GM21619 (cell line): ENCODE measurements at regions not wholly inside any gene's neighbourhood (a gene's known extent, or its start where the extent isn't known, plus 50 kb on each side); places are given as distances from the start of the nearest gene placed in this dataset.
"Not testable (repeated sequence)": the region's sequence is repeated elsewhere in the genome, so short reads cannot be mapped to it uniquely, and the experiment has no call there.

Source experiments
- ATAC-seq: cut with Tn5 transposase; IDR thresholded peaks from one replicate; pipeline ENCODE4 v1.9.1; 2021; ENCODE audit not compliant: unreplicated experiment

DNA sequence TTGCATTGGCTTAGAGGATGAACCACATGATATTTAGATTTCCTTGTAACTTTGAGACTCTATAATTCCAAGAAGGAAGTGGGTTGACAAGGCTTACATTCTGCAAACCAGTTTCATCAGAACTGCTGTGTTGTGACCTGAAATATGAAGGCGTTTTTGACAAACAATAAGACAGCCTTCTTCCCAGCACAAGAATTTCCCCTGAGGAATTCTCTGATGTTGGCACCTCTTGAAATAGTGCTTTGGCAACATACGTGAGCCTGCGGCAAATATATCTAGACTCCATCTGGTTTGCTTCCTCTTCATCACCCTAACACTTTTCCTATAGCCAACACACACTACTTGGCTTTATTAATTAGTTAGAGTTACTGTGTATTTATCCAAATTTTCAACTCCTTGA is 585.5 kb upstream of the SOX9 start:
- ATAC-seq, result no peak

DNA sequence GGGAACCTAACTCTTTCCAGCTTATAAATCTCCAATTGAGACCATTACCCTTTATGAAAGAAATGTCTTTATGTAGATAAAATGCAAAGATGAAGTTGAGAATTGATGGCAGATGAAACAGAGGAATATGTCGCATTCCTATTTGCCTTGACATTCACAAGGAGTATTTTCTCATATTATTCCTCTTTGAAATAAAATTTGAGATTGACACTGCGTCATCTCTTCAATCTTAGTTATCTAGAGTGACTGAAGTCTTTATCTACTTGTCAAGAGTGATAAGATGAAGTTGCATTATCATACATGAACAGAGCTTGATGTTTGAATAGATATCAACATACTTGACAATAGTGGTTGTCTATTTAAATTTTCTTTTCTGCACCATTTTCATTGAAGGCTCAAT is 574.4 kb upstream of the SOX9 start:
- ATAC-seq, result no peak

DNA sequence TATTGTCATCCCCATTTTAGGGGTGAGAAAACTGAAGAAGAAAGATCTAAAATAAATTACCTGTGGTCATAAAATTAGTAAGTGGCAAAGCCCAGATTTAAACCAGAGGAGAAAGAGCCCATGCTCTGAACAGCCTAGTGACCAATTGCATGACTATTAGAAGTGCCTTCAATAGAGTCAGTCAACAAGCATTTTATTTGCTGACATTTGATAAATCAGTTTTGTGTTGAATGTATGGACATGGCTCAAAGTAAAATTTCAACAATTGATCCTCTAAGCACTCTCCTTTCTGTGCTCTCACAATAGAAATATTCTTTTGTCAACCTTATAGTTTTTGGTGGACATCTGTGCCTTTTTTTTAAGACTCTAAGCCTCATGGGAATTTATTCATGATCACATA is 572.9 kb upstream of the SOX9 start:
- no peak for ATAC-seq

DNA sequence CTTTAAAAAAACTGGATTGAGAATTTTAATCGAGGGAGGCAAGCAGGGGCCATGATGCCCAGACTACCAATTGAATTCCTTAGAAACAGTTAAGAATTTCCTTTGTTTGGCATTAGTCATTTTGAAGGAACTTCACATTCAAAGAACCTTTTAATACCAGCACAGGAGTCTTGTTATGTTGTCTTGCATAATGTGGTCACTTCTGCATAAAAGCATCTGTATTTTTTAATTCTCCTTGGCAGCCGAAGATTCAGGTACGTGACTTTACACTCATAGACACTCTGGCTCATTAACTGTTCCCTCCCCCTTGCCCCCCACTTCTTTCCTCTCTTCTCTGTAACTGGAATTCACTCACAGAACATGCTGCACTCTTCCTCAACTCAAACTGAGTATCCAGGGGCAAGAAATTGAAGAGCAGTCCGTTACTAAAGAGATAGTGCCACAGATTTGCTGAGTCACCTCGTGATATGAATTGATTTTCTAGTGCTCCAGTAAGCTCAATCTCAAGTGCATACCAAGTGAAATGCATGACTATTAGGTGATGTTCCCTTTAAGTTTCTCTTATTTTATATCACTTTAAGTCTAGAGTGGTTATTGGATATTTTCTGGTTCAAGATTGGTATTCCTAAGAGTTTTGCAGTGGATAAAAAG is 572.2 kb upstream of the SOX9 start:
- no peak for ATAC-seq

DNA sequence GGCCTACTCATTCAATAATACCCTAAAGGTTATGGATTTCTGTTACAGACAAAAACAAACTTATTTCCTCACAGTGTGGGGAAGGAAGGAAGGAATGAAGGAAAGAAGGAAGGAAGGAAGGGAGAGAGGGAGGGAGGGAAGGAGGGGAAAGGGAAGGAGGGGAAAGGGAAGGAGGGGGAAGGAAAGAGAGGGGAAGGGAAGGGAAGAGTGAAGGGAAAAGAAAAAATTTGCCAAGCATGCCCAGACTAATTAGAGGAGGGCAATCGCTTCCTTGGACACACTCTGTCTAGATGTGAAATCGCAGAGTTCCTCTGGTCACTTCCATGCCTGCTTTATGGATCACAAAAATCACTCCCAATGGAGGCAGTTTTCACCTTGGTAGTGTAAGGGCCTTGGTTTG is 570.1 kb upstream of the SOX9 start:
- ATAC-seq, result no peak

DNA sequence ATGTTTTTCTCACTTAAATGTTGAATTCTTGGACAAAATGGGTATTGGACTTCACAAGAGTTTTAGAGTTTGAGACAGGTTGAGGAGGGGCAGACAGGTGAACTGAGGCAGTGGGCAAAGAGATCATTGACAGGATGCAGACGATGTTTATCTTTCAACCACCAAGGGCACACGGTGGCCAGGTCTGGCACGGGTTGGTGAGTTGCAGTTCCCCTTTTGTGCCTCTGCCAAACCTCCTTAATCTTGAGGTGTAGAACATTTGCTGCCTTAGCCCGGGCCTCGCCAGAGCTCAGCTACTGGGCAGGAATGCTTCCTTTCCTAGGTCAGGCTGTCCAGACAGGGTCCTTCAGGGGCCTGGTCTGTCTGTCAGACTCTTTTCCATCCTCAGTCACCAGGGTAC is 567.4 kb upstream of the SOX9 start:
- no peak for ATAC-seq

DNA sequence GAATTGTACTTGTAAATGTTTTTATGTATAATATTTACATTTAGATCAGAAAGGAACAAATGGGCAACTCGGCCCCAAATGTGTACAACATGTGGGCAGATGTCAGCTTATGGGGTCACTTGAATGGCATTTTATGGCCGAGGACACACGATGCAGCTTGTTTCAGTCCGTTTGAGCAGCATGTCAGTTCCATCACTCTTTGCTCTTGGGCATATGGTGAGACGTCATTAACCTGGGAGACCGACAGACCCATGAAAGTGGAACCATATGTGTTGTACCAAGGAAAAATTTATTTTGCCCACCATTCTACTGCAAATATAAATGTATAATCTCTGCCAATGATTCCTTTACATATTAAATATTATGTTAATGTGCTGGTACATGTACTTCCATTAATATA is 561.9 kb upstream of the SOX9 start:
- ATAC-seq, result no peak

DNA sequence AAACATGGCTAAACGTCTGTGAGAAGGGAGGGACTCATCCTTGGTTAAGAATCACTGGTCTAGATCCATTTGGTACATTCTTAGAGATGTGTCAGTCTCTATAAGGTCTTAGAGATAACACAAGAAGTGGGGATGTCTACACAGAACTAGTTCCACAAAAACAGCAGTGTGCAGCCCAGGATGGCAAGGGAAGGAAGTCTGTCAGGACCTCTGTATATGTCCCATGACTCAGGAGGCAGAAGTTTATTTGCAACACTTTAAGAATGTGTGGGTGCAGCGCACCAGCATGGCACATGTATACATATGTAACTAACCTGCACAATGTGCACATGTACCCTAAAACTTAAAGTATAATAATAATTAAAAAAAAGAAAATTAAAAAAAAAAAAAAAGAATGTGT is 548.5 kb upstream of the SOX9 start:
- no peak for ATAC-seq

DNA sequence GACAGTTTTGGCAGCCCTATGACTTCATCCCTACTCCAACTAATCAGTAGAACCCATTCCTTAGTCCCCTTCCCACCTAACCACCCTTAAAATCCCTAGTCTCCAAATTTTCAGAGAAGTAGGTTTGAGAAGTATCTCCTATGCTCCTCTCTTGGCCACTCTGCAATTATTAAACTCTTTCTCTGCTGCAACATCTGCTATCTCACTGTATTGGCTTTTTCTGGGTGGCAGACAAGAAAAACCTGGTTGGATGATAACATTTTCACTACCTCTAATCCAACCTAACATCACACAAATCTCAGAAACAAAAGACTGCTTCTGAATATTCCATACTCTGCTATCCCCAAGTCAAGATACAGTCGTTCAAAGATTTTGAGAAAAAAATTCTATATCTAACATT is 542.4 kb upstream of the SOX9 start:
- ATAC-seq, result no peak

DNA sequence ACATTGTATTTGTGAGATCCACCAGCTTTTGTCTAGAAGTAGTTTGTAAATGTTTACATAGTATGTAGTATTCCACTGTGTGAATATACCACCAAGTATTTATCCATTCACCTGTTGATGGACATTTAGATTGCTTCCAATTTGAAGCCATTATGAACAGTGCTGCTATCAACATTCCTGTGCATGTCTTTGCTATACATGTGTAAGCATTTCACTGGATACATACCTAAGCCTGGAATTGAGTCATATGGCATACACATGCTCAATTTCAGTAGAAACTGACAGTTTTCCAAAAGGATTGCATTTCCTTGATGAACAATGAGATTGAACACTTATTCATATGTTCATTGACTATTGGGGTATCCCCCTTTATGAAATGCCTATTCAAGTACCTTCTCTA is 540.6 kb upstream of the SOX9 start:
- ATAC-seq, result no peak

DNA sequence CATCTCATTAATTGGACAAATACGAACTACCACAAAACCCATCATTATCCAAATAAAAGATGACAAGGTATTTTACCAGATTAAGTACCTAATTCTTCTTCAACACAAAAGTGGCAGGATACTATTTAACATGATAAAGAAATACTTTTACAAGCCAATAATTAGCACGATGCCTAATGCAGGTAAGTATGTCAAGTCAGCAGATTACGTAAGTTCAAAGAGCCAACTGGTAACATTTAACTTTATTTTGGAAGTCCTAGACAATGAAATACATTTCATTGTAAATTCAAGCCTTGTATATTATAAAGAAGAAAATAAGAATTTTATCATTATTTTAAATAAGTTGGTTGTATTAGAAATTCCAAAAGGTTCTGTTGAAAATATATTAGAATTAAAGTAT is 535.3 kb upstream of the SOX9 start:
- no peak for ATAC-seq

DNA sequence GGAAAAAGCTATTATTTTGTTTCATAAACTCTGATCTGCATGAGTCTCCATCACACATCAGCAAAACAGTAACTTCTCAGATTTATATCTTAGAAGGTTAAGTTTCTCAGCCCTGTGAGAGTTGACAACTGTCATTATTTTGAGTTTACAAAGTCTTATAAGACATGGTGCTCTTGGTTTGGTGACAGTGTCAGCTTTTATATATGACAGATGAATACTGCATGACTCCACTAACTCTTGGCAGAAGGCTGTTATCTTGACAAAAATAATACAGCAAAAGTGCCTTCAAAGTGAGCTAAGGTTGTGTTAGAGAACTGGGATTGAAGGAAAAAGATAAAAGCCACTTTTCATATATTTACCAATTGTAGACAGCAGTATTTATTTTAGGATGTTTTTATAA is 528.4 kb upstream of the SOX9 start:
- no peak for ATAC-seq

DNA sequence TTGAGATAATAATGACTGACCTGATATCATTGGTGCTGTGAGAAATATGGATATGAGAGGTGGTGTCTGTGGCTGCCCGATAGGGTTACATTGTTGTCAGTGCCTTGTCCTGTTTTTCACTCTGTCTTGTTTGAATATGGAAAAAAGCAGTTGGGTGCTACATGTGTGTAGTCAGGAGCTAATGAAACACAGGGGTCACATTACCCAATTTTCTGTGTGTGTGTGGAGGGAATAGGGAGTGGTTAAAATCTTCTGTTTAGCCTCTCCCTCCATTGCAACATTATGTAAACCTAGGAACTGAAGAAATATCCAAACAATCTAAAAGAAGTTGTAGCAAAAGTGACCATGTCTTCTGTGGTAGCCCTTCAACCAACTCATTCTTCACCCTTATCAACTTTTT is 527.7 kb upstream of the SOX9 start:
- ATAC-seq, result no peak

DNA sequence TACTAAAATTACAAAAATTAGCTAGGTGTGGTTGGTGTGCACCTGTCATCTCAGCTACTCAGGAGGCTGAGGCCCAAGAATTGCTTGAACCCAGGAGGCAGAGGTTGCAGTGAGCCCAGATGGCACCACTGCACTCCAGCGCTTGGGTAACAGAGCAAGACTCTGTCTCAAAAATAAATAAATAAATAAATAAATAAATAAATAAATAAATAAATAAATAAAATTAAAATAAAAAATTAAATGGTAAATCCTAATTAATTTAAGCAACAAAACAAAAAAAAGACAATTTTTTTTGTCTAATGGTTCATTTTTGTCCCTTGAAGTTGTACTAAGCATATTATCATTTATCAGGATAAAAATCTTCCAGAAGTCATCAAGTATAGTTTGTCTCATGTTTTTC is 521.2 kb upstream of the SOX9 start:
- ATAC-seq, result not testable (repeated sequence)

DNA sequence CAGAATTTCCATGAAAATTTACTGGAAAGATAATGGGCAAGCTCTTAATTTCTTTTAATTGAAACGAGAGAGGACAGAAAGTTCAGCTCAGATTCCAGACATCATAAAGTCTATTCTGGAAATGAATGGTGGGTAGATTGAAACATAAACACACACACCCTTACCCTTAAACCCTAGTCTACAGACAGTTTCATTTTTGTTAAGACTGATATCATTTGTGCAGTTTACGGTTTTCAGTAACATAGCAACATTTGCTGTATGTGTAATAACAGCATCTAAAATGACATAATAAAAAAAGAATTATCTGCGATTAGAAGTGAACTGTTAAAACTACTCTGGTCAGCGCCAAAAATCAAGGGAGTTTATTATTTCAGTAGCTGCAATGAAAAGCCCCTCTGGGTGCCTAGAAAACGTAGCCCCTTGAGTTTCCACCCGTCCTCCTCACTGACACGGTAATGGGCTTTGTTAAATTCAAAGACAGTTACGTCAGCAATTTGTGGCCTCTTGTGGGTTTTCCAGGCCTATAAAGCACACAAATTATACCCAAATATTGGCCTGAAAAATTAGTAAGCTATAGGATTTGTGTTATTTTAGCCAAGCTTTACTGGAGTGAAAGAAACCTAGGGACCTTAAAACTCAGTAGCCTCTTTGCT is 520.6 kb upstream of the SOX9 start:
- no peak for ATAC-seq

DNA sequence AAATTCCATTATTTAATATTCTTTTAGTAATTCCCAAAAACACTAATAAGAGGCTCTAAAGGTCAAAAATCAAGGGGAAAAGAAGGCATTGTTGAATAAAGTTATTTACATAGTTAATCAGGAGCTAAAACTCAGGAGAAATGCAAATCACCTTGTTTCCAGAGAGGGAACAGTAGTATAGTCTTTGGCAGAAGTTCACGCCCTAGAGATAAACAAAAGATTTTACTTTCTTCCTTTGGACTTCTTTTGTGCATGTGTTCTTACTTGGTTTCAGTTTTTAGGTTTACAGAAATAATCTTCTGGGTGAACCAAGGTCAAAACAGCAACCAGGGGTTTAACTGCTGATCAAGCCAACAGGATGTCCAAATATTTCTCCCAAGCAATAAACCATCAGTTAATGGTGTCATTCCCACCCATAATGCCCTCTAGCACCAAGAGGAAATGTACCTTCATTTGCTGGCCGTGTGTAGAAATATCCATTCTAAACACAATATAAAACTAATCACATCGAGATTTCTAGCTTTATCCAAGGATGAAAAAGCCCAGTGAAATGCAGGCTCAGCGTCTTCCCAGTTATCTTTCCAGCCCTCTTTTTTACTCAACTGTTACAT is 518.8 kb upstream of the SOX9 start:
- no peak for ATAC-seq

DNA sequence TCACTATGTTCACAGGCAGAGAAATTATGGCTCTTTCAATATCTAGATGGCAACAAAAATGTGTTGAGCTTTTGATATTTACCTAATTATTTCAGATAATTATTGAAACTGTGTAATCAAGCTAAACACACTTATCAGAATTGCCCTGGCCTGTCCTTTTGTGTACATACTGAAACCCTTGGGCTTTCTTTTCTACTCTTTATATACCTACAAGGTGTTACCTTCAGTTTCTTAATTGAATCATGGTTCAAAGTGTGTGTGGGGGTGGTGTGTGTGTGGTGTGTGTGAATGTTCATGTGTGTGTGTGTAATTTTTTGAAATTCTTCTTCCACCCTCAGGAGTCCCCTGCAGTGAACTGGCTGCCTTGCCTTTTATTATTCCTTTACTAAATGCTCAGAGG is 506.8 kb upstream of the SOX9 start:
- ATAC-seq, result no peak

DNA sequence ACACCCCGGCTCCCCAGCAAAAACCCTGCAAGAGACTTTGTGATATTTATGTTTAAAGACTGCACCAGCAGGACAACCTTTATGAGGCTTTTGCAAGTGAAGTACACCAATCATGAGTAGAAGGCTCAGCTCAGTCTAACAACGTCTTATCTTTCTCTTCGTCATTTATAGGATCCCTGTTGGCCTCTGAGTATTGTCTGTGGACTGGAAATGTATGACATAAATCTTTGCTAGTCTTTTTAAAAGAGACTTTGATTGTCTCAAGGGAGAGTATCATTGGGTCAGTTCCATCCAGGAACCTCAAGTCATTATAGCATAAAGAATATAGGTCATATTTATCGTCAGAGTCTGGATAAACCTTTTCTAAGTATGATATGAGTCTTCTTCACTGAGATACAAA is 505.0 kb upstream of the SOX9 start:
- ATAC-seq, result no peak

DNA sequence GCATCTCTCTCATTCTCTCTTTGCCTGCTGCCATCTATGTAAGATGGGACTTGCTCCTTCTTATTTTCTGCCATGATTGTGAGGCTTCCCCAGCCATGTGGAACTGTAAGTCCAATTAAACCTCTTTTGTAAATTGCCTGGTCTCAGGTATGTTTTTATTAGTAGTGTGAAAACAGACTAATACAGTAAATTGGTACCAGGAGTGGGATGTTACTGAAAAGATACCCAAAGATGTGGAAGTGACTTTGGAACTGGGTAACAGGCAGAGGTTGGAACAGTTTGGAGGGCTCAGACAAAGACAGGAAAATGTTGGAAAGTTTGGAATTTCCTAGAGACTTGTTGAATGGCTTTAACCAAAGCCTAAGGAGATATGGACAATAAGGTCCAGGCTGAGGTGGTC is 503.1 kb upstream of the SOX9 start:
- ATAC-seq, result not testable (repeated sequence)

DNA sequence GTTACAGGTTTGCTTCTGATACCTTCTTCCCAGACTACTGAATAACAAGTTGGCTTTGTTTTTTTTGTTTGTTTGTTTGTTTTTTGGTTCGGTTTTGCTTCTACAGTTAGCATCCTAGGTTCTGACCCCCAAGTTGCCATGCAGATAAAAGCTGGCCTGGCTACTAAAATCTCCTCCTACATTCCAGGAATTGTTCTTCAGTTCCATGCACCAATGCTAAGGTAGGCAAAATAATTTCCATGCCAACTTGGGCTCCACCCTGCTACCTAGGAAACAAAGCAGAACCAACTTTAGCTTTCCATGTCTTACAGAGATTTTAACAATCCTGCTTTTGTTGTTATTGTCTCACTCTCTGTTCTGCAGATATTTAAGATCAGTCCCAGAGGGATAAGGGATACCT is 495.5 kb upstream of the SOX9 start:
- ATAC-seq, result no peak

DNA sequence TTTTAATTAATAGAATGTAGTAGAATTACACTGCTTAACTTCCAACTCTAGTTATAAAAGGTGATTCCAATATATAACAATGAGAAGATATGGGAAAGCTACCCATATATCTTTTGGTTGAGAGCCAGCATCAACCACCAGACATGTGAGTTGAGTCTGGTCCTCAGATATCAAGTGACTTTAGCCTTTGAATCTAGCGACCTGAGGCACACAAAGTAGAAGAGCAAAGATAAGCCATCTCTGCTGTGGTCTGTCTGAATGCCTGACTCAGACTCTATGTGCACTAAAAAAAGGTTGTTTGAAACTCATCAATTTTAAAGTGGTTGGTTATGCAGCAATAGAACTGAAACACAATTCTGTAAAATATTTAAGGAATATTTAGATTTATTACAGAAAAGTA is 492.5 kb upstream of the SOX9 start:
- ATAC-seq, result no peak

DNA sequence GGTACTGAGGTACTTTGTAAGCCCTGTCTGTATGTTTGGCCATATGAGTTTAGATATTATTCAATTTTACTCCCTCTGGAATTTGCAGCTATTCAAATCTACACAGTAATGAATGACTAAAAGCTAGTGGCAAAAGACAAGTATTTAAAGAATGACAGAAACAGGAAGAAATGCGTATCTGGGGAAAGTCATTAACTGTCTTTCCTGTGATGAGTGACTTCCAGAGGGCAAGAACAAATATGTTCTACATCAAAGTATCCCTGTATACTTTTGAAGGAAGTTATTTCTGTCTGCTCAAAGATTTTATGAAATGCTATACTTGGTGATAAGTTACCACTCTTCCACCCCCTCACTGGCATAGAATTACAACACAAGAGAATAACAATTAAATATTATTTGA is 489.3 kb upstream of the SOX9 start:
- ATAC-seq, result no peak

DNA sequence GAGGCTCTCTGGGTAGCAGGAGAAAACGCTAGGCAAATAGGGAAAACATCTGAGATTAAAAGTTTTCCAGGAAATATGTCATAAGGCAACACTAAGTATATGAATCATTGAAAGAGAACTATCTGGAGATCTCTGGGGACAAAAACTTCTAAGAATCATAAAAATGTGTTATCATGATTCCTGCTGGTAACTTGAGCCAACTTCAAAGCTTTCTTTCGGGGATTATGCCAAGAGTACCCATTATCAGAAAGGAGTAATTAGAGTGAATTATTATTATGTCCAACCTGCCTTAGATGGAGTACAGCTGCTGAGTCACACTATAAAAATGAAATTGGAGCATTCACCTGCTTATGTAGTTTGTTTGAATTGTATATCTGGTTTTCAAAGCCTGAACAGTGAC is 488.5 kb upstream of the SOX9 start:
- ATAC-seq, result no peak
